ENCODE measurements at regions not wholly inside any gene's neighbourhood (a gene's known extent, or its start where the extent isn't known, plus 50 kb on each side); places are given as distances from the start of the nearest gene placed in this dataset.
A peak's percentile ranks its signal among the peaks of the same experiment; 100 is the strongest.

DNA sequence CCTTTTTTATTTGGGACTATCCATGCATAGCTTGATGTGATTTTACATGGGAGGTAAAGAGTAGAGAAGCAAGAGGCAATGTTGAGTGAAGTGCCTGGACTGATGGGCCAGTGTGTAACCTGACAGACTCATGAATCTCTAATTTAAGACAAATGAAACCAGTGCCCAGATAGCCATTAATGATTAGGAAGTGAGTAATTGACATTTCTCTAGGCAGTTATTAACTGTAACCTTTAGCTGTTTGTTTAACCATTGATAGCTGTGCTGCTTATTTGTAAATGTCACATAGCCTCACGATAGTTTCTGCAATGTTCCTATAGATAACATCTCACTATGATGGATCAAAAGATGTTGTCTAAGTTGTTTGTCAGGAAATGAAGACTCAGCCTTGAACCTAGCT, 1047.5 kb upstream of the SPRY2 start:
- Mint-ChIP-seq H3K36me3 (ENCODE audit: insufficient read depth, unreplicated experiment) (no peaks in the 10 kb centered on the region), H3K27ac (ENCODE audit: low read depth, unreplicated experiment) (no peak overlapping the region), H3K4me3 (ENCODE audit: unreplicated experiment) (no peak overlapping the region), H3K9me3 (ENCODE audit: unreplicated experiment) (no peaks in the 10 kb centered on the region), H3K4me1 (ENCODE audit: insufficient read depth, unreplicated experiment) (no peaks in the 10 kb centered on the region), H3K27me3 (ENCODE audit: insufficient read depth, unreplicated experiment) (no peaks in the 10 kb centered on the region)
- DNase-seq (ENCODE audit: unreplicated experiment), result no peak
- BruUV-seq (replicated peaks), result no TSS peak
- intact Hi-C loops (cut with micrococcal nuclease), result no loop called here
- POLR2A ChIA-PET, result interaction anchor here (0.5 kb wide), 1 partner anchor 14 kb away, joined by 3 read pairs; no protein-coding TSS in a partner anchor
- TF ChIP-seq, protein P1, sequence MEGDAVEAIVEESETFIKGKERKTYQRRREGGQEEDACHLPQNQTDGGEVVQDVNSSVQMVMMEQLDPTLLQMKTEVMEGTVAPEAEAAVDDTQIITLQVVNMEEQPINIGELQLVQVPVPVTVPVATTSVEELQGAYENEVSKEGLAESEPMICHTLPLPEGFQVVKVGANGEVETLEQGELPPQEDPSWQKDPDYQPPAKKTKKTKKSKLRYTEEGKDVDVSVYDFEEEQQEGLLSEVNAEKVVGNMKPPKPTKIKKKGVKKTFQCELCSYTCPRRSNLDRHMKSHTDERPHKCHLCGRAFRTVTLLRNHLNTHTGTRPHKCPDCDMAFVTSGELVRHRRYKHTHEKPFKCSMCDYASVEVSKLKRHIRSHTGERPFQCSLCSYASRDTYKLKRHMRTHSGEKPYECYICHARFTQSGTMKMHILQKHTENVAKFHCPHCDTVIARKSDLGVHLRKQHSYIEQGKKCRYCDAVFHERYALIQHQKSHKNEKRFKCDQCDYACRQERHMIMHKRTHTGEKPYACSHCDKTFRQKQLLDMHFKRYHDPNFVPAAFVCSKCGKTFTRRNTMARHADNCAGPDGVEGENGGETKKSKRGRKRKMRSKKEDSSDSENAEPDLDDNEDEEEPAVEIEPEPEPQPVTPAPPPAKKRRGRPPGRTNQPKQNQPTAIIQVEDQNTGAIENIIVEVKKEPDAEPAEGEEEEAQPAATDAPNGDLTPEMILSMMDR (IDR thresholded peaks at IDR 0.05; ENCODE audit: unreplicated experiment), result no peak
- CTCF ChIA-PET, result no interaction called here

DNA sequence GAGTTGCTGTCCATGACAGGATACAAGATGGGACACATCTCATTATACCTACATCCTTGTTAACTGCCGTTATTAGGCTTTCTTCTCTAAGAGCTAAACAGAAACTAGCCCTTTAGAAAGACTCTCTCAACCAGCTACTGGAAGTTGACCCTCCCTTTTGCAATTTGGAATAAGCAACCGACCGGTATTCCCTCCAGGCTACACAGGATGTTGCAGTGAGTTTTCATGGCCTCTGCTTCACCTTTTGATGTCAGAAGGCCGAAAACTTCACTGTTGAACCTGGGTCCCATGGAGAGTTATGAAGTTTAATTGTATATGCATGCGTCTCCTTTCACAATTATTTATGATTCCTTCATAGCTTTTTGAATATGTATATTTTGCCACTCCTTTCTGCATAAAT, 1042.5 kb upstream of the SPRY2 start:
- H3K36me3 Mint-ChIP-seq (ENCODE audit: insufficient read depth, unreplicated experiment), result no peaks in the 10 kb centered on the region
- DNase-seq (ENCODE audit: unreplicated experiment), result no peak
- no TSS peak for BruUV-seq (replicated peaks)
- CTCF ChIA-PET, result interaction anchor here (0.7 to 1.3 kb wide), 2 partner anchors 12 to 18 kb away, joined by 3 to 5 read pairs; no protein-coding TSS in a partner anchor
- no peak overlapping the region for H3K4me3 Mint-ChIP-seq (ENCODE audit: unreplicated experiment)
- H3K27me3 Mint-ChIP-seq (ENCODE audit: insufficient read depth, unreplicated experiment), result no peaks in the 10 kb centered on the region
- POLR2A ChIA-PET, result interaction anchor here (0.7 kb wide), 3 partner anchors 20 to 162 kb away, joined by 3 read pairs; no protein-coding TSS in a partner anchor
- intact Hi-C loops (cut with micrococcal nuclease), result no loop called here
- TF ChIP-seq, protein P1 (IDR thresholded peaks at IDR 0.05; ENCODE audit: unreplicated experiment), result no peak
- H3K27ac Mint-ChIP-seq (ENCODE audit: low read depth, unreplicated experiment), result no peak overlapping the region
- no peaks in the 10 kb centered on the region for H3K9me3 Mint-ChIP-seq (ENCODE audit: unreplicated experiment)
- no peaks in the 10 kb centered on the region for H3K4me1 Mint-ChIP-seq (ENCODE audit: insufficient read depth, unreplicated experiment)

- intact Hi-C loops (cut with micrococcal nuclease), result no loop called here
- CTCF ChIA-PET, result interaction anchor here (0.6 kb wide), 1 partner anchor 197 kb away, joined by 3 read pairs; no protein-coding TSS in a partner anchor
These were observed 1041.3 kb upstream of the SPRY2 start for GRCh38 chr13:81382246-81382645.

DNA sequence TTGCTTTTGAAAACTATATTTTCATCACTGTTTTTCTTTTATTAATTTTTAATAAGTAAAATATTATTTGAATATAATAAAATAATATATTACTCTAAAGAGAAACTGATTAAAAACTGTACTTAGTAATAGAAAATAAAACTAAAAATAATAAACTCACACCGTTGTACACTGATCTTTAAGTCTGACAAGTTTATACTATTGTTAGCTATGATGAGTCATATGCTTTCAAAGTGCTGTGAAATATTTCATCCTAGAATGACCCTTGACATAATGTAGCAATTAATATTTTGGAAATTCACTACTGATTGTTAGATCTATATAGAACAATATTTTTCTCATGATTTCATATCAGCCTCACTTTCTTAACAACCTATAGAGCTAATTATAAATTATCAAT, 1040.6 kb upstream of the SPRY2 start:
- BruUV-seq (replicated peaks), result no TSS peak
- DNase-seq (ENCODE audit: unreplicated experiment), result peak; percentile 5
- no peak overlapping the region for H3K4me3 Mint-ChIP-seq (ENCODE audit: unreplicated experiment)
- TF ChIP-seq, protein P1 (IDR thresholded peaks at IDR 0.05; ENCODE audit: unreplicated experiment), result no peak
- H3K4me1 Mint-ChIP-seq (ENCODE audit: insufficient read depth, unreplicated experiment), result peaks cover 5% of the 10 kb centered on the region
- intact Hi-C loops (cut with micrococcal nuclease), result no loop called here
- ChIA-PET CTCF (no interaction called here), POLR2A (interaction anchor here (0.8 kb wide), 1 partner anchor 12 kb away, joined by 3 read pairs; no protein-coding TSS in a partner anchor)
- no peak overlapping the region for H3K27ac Mint-ChIP-seq (ENCODE audit: low read depth, unreplicated experiment)
- H3K36me3 Mint-ChIP-seq (ENCODE audit: insufficient read depth, unreplicated experiment), result no peaks in the 10 kb centered on the region
- no peaks in the 10 kb centered on the region for H3K9me3 Mint-ChIP-seq (ENCODE audit: unreplicated experiment)
- H3K27me3 Mint-ChIP-seq (ENCODE audit: insufficient read depth, unreplicated experiment), result no peaks in the 10 kb centered on the region

More at GRCh38 chr13:81382246-81382645, 1041.3 kb upstream of the SPRY2 start:
- Mint-ChIP-seq H3K9me3 (ENCODE audit: unreplicated experiment) (no peaks in the 10 kb centered on the region), H3K27ac (ENCODE audit: low read depth, unreplicated experiment) (no peak overlapping the region), H3K4me3 (ENCODE audit: unreplicated experiment) (no peak overlapping the region), H3K36me3 (ENCODE audit: insufficient read depth, unreplicated experiment) (no peaks in the 10 kb centered on the region), H3K27me3 (ENCODE audit: insufficient read depth, unreplicated experiment) (no peaks in the 10 kb centered on the region), H3K4me1 (ENCODE audit: insufficient read depth, unreplicated experiment) (peaks cover 5% of the 10 kb centered on the region)
- POLR2A ChIA-PET, result interaction anchor here (0.8 kb wide), 1 partner anchor 12 kb away, joined by 3 read pairs; no protein-coding TSS in a partner anchor
- BruUV-seq (replicated peaks), result no TSS peak
- no peak for DNase-seq (ENCODE audit: unreplicated experiment)
- TF ChIP-seq, protein P1 (IDR thresholded peaks at IDR 0.05; ENCODE audit: unreplicated experiment), result no peak
